Peyer's patch (tissue), 4 donors: ENCODE measurements at regions not wholly inside any gene's neighbourhood (a gene's known extent, or its start where the extent isn't known, plus 50 kb on each side); places are given as distances from the start of the nearest gene placed in this dataset.

ENCODE experiments used
- DNase-seq, 3 donors: peaks; one replicate each; pipeline ENCODE4 v3.0.0-alpha.2; 2017 to 2019
- H3K27ac ChIP-seq, 4 donors: fragments of 200-600 bp; sonication (generic); one replicate each; pipeline ENCODE4 v1.5.1; 2016 to 2019
- H3K27me3 ChIP-seq, 2 donors: fragments of 200-600 bp; sonication (generic); one replicate each; pipeline ENCODE4 v1.5.1; 2019
- H3K36me3 ChIP-seq, 3 donors: fragments of 200-600 bp; sonication (generic); one replicate each; pipeline ENCODE4 v1.5.1; 2016 to 2019
- H3K4me1 ChIP-seq, 4 donors: fragments of 200-600 bp; sonication (generic); one replicate each; pipeline ENCODE4 v1.5.1; 2016 to 2019
- H3K4me3 ChIP-seq, 4 donors: fragments of 200-600 bp; sonication (generic); 1 replicate in 3 of 4; 2 replicates in 1 of 4; pipeline ENCODE4 v1.5.1; 2016 to 2019; ENCODE audit warnings: mild to moderate bottlenecking in 1 of 4
- H3K9me3 ChIP-seq, 4 donors: fragments of 200-600 bp; sonication (generic); one replicate each; pipeline ENCODE4 v1.5.1; 2016 to 2019; ENCODE audit warnings: mild to moderate bottlenecking in 1 of 4
- POLR2A ChIP-seq, 2 donors: fragments of 450-650 bp; IDR thresholded peaks; one replicate each; pipeline ENCODE4 v1.5.1; 2017; ENCODE audit warnings: antibody characterized with exemption in 2 of 2, mild to moderate bottlenecking in 2 of 2, moderate library complexity in 2 of 2
- TF ChIP-seq, protein P1 (sequence below), 6 experiments: fragments of 450-650 bp in 4 of 6; fragments of 200-600 bp in 2 of 6; sonication (generic) in 1 of 6; IDR thresholded peaks; one replicate each; pipeline ENCODE4 v1.5.1; 2017 to 2019; ENCODE audit warnings: antibody characterized with exemption in 6 of 6, mild to moderate bottlenecking in 3 of 6, moderate library complexity in 1 of 6

DNA sequence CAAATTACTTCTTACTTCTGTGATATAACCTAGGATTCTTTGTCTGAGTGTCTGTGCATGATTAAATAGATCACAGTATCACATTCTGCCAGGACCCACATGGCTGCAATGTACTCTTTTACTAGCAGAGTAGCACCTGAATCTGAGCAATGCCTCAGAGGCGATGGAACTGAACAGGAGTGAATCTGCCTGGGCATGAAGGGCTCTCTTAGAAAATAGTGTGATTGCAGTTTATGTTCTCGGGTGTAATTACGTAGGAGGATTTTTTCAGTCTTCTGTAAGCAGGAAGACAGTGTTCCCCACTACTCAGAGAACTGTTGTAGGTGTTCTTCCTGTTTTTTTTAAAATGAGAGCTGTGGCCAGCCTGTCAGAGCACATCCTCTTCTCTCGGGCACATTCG is 802.3 kb downstream of the NLGN4Y start:
- Histone ChIP-seq H3K4me3 (no peak overlapping the region), H3K36me3 (no peaks in the 10 kb centered on the region), H3K27ac (no peak overlapping the region), H3K9me3 (no peaks in the 10 kb centered on the region), H3K27me3 (no peaks in the 10 kb centered on the region), H3K4me1 (no peaks in the 10 kb centered on the region)
- no peak for DNase-seq
- no peak for TF ChIP-seq POLR2A (IDR thresholded peaks at IDR 0.05)
- TF ChIP-seq, protein P1, sequence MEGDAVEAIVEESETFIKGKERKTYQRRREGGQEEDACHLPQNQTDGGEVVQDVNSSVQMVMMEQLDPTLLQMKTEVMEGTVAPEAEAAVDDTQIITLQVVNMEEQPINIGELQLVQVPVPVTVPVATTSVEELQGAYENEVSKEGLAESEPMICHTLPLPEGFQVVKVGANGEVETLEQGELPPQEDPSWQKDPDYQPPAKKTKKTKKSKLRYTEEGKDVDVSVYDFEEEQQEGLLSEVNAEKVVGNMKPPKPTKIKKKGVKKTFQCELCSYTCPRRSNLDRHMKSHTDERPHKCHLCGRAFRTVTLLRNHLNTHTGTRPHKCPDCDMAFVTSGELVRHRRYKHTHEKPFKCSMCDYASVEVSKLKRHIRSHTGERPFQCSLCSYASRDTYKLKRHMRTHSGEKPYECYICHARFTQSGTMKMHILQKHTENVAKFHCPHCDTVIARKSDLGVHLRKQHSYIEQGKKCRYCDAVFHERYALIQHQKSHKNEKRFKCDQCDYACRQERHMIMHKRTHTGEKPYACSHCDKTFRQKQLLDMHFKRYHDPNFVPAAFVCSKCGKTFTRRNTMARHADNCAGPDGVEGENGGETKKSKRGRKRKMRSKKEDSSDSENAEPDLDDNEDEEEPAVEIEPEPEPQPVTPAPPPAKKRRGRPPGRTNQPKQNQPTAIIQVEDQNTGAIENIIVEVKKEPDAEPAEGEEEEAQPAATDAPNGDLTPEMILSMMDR (IDR thresholded peaks at IDR 0.05) = no peak

DNA sequence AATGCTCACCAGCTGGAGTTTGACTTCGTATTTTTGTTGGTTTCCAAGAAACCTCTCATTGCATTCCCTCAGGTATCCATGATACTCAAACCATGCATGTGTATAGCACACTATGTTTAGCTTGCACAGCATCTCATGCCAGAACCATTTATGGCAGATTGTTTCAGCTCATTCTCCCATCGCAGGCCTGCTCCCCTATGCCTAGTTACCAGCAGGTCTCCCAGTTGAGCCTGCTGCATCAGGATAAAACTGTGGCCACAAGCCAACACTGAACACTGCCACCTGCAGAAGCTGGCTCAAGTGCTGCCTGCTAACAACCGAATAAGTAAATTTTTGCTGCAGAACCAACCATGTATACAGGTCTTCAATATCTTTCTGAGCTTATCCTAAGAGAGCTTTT is 804.5 kb downstream of the NLGN4Y start:
- H3K27me3 ChIP-seq = no peaks in the 10 kb centered on the region
- H3K36me3 ChIP-seq = no peaks in the 10 kb centered on the region
- no peak for DNase-seq
- no peaks in the 10 kb centered on the region for H3K9me3 ChIP-seq
- no peak for TF ChIP-seq POLR2A (IDR thresholded peaks at IDR 0.05)
- TF ChIP-seq, protein P1 (IDR thresholded peaks at IDR 0.05) = no peak
- no peaks in the 10 kb centered on the region for H3K4me1 ChIP-seq
- no peak overlapping the region for H3K27ac ChIP-seq
- H3K4me3 ChIP-seq = no peak overlapping the region

DNA sequence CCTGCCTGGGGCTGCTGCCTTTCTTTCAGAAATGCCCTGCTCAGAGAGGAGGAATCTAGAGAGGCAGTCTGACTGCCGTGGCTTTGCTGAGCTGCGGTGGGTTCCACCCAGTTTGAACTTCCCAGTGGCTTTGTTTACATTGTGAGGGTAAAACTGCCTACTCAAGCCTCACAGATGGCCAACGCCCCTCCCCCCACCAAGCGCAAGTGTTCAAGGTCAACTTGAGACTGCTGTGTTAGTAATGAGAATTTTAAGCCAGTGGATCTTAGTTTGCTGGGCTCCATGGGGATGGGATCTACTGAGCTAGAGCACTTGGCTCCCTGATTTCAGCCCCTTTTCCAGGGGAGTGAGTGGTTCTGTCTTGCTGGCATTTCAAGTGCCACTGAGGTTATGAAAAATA is 819.2 kb downstream of the NLGN4Y start:
- Histone ChIP-seq H3K4me3 (no peak overlapping the region), H3K4me1 (no peaks in the 10 kb centered on the region), H3K27me3 (no peaks in the 10 kb centered on the region), H3K36me3 (no peaks in the 10 kb centered on the region), H3K9me3 (no peaks in the 10 kb centered on the region), H3K27ac (no peak overlapping the region)
- TF ChIP-seq, protein P1 (IDR thresholded peaks at IDR 0.05) = no peak
- no peak for TF ChIP-seq POLR2A (IDR thresholded peaks at IDR 0.05)
- peak in 1 of 3 donors; percentile 48 for DNase-seq

DNA sequence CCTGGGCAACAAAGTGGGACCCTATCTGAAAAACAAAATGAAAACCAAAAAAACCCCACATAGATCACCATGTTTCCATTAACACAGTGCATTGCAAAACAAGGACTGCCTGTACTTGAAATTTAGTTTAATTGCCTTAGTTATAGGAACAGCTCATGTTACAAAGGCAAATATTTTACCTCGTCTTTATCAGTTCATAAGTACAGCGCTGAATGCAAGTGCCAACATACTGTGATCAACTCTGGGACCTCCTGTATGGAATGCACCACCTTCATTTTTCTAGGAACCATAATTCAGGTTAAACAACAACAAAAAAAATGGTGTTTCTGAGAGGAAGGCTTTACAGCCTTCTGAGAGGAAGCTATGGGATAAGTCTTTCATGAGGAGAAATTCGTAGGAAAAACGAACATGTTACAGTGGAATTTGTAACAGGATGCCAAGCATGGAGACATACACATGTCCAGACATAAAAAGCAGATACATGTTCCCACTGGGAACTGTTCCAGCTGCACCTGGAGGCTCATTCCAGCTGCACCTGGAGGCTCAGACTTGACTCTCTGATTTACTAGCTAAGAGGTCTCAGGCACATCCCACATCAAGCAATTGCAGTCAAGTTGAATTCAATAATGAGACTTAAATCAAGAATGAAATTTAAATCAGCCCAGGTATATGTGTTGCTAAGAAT is 821.3 kb downstream of the NLGN4Y start:
- H3K27me3 ChIP-seq = no peaks in the 10 kb centered on the region
- no peak for DNase-seq

DNA sequence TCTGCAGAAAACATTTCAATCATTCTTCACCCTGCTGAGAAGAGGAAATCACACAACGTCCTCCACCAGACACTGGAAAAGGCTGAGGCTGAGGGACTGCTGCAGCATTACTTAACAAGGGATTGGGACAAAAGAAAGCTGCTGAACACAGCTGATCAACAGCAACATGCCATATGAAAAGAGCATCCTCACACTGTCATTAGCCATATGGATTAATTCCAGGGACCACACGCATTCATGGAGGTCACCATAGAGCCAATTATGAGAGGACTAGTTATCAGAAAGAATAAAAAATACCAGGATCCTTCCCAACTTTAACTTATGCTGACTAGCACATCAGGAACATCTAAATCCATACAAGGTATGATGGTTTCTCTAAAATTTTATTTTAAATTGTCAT is 825.0 kb downstream of the NLGN4Y start:
- H3K36me3 ChIP-seq = no peaks in the 10 kb centered on the region
- H3K4me1 ChIP-seq = no peaks in the 10 kb centered on the region
- no peak for DNase-seq
- no peak overlapping the region for H3K4me3 ChIP-seq
- no peaks in the 10 kb centered on the region for H3K9me3 ChIP-seq
- no peak overlapping the region for H3K27ac ChIP-seq
- H3K27me3 ChIP-seq = no peaks in the 10 kb centered on the region
- no peak for TF ChIP-seq POLR2A (IDR thresholded peaks at IDR 0.05)
- TF ChIP-seq, protein P1 (IDR thresholded peaks at IDR 0.05) = no peak

More for the DNA sequence above, 821.3 kb downstream of the NLGN4Y start:
- Histone ChIP-seq H3K4me3 (no peak overlapping the region), H3K9me3 (no peaks in the 10 kb centered on the region), H3K4me1 (no peaks in the 10 kb centered on the region), H3K27ac (no peak overlapping the region), H3K36me3 (no peaks in the 10 kb centered on the region)
- TF ChIP-seq, protein P1 (IDR thresholded peaks at IDR 0.05) = no peak
- no peak for TF ChIP-seq POLR2A (IDR thresholded peaks at IDR 0.05)

DNA sequence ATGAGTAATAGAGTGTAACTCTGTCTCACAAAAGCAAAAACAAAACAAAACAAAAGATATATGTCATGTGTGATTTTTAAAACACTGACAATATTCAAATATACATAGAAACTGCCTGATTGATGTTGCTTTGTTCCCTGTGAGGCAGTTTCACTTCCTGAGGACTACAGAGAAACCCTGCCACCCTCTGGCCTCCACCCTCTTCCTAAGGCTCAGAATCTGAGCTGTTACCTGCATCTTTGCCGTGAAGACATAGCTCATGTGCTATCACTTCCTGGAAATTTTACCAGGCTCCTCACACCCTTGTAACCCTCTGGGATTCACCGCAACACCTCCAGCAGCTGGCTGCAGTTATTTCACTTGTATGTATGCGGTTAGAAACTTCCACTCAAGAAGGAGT is 831.0 kb downstream of the NLGN4Y start:
- Histone ChIP-seq H3K36me3 (no peaks in the 10 kb centered on the region), H3K4me1 (no peaks in the 10 kb centered on the region), H3K27ac (no peak overlapping the region), H3K9me3 (no peaks in the 10 kb centered on the region), H3K4me3 (no peak overlapping the region), H3K27me3 (no peaks in the 10 kb centered on the region)
- peak in 1 of 3 donors; percentile 6 for DNase-seq
- no peak for TF ChIP-seq POLR2A (IDR thresholded peaks at IDR 0.05)
- TF ChIP-seq, protein P1 (IDR thresholded peaks at IDR 0.05) = no peak
